Epithelial cell of esophagus (primary cell): ENCODE measurements at regions not wholly inside any gene's neighbourhood (a gene's known extent, or its start where the extent isn't known, plus 50 kb on each side); places are given as distances from the start of the nearest gene placed in this dataset.

ENCODE experiments used
- DNase-seq: peaks from one replicate; pipeline ENCODE4 v3.0.0; 2010; ENCODE audit warnings: low read depth
- H3K4me3 ChIP-seq: 2 replicates; pipeline ENCODE4 v1.5.1; 2011; ENCODE audit warnings: mild to moderate bottlenecking, low read length, control low read depth
- TF ChIP-seq, protein P1 (sequence below): IDR thresholded peaks from 2 replicates; pipeline ENCODE4 v1.5.1; 2011; ENCODE audit warnings: low read depth, mild to moderate bottlenecking, low read length, control low read depth, inconsistent platforms; ENCODE audit not compliant: insufficient read depth; ENCODE audit errors: missing control alignments

DNA sequence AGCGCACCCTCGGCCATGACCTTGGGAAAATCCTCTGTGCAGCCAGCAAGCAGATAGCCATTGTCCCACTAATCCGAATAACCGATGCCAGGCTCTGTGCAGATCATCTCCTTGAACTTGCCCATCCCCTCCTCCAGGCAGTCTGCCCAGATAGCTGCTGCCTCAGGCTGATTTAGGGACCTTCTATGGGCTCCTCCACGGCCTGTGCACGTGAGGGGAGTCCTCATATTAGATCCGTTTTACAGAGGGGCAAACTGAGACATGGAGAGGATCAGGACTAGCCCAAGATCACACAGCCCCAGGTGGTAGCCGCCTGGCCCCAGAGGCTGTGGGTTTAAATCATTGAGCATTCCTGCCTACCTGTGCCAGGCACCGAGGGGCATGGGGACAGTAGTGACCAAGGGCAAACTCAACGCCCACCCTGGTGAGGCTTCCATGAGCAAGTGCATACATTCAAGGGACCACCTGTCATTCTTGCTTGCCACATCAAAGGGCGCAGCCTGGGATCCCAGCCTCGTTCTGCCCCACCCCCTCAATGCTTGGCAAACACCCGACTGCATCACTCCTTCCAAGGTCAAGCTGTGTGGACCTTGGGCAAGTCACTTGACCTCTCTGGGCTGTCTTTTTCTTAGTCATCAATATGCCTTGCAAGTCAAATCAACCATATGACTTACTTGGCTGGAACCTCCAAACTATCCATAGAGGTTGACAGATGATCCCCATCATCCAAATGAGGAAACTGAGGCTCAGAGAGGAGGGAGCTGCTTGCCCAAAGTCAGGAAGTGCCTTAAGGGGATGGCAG, 131.6 kb downstream of the MN1 start:
- no peak for DNase-seq
- TF ChIP-seq, protein P1, sequence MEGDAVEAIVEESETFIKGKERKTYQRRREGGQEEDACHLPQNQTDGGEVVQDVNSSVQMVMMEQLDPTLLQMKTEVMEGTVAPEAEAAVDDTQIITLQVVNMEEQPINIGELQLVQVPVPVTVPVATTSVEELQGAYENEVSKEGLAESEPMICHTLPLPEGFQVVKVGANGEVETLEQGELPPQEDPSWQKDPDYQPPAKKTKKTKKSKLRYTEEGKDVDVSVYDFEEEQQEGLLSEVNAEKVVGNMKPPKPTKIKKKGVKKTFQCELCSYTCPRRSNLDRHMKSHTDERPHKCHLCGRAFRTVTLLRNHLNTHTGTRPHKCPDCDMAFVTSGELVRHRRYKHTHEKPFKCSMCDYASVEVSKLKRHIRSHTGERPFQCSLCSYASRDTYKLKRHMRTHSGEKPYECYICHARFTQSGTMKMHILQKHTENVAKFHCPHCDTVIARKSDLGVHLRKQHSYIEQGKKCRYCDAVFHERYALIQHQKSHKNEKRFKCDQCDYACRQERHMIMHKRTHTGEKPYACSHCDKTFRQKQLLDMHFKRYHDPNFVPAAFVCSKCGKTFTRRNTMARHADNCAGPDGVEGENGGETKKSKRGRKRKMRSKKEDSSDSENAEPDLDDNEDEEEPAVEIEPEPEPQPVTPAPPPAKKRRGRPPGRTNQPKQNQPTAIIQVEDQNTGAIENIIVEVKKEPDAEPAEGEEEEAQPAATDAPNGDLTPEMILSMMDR = no peak
- no peak overlapping the region for H3K4me3 ChIP-seq

DNA sequence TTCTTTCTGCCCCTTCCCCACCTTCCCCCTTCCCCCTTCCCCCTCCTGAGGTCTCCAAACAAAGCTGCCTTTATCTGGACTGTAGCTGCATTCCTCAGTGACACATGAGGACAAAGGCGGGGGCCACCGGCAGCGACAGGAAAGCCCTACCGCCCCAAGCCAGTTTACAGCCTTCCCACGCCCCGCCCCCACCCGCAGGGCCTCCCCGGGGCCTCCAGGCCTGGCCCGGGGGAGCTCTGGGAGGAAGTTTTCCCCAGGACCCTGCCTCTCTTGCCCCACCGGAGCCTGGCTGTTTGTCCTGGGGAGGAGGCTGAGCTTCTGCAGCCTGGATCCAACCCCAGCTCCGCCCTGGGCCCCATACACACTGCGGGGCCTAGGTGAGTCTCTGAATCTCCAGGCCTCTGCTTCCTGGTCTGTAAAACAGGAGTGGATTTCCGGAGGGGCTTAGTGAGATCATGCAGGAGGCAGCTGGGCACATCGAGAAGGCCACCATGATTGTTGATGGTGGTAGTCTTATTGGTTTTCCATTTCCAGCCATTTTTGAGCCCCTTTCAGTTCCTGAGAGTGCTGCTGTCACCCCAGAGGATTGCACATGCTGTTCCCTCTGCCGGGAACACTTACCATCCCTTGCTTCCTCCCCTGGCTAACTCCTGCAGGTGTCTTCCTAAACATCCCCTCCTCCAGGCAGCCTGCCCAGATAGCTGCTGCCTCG, 130.7 kb downstream of the MN1 start:
- TF ChIP-seq, protein P1 = no peak
- H3K4me3 ChIP-seq = no peak overlapping the region
- no peak for DNase-seq

DNA sequence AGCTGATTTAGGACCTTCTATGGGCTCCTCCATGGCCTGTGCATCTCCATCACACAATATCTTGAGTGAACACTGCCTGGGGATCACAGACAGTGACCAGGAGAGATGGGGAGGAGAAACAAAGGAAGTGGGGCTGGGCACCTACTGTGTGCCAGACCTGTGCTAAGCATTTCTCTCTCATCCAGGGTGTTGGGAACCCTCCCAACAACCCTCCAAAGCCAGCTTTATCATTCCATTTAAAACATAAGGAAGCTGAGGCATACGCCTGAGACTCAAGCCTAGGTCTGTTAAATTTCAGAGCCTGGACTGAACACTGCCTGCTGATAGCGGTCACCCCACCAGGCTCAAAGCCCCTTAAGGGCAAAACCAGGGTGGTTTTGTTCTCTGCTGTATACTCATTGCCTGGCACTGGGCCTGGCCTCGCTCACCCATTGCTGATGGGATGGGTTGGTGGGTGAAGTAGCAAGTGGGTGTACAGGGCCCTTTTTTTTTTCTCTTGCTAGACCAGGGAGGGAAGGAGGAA, 130.1 kb downstream of the MN1 start:
- TF ChIP-seq, protein P1 = no peak
- H3K4me3 ChIP-seq = no peak overlapping the region
- no peak for DNase-seq

DNA sequence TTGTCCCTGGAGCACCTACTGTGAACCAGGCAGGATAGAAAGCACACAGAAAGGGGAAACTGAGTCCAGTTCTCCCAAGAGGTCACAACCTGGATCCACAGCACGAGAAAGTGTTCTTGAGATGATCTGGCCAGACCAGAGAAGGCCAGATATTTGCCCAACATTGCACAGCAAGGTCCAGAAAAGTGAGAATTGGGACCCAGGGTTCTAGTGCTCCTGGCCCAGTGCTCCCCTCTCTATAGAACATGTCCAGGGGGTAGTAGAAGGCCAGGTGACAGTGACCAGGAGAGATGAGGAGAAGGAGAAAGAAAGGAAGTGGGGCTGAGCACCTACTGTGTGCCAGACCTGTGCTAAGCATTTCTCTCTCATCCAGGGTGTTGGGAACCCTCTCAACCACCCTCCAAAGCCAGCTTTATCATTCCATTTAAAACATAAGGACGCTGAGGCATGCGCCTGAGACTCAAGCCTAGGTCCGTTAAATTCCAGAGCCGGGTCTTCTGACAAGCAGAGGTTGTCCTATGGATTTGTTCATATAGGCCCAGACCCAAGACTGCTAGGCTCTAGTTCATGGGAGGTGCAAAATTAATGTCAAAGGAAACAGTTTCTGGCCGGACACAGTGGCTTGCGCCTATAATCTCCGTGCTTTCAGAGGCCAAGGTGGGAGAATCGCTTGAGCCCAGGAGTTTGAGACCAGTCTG, 128.7 kb downstream of the MN1 start:
- TF ChIP-seq, protein P1 = no peak
- no peak overlapping the region for H3K4me3 ChIP-seq
- DNase-seq = no peak

DNA sequence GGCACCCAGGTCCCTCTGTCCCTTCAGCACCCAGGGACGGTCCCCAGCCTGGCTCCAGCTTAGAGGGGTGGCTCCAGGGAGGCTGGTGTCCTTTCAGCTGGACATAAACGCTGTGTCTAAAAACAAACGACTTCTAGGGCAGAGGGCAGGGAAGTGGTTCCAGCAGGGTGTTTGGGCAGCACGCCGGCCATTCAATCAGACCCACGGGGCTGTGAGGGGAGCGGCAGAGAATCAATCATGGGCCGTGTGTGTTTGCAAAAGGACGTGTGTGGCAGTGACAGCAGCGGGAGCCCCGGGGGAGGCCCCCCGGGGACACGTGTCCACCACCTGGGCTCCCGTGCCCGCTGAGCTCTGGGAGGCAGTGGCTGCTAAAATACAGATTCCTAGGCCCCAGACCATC, 127.7 kb downstream of the MN1 start:
- TF ChIP-seq, protein P1 = no peak
- DNase-seq = no peak
- no peak overlapping the region for H3K4me3 ChIP-seq

DNA sequence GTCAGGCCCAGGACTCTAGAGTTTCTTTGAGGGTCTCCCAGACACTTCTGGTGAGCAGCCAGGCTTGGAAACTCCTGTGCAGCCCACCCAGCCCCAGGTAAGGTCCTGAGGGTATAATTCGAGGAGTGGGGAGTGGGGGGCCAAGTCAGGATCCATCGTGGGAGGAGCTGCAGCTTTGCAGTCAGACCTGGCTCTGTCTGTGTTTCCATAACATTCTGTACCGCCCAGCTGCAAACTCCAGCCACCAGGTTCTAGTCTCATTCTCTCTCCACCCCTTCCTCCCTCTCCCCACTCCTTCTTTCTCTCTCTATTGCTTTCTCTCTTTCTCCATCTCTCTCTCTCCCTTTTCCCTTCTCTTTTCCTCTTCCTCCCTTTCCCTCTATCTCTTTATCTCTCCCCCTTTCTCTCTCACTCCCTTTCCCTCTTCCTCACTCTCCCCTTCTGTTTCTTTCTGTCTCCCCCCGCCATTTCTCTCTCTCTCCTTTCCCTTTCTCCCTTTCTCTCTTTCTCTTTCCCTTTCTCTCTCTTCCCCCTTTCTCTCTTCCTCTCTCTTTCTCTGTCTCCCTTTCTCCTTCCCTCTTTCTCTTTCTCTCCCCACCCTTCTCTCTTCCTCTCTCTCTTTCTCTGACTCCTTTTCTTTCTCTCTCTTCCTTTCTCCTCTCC, 127.2 kb downstream of the MN1 start:
- DNase-seq = no peak
- H3K4me3 ChIP-seq = no peak overlapping the region
- TF ChIP-seq, protein P1 = no peak
